Kidney capillary endothelial cell (primary cell): ENCODE measurements at regions not wholly inside any gene's neighbourhood (a gene's known extent, or its start where the extent isn't known, plus 50 kb on each side); places are given as distances from the start of the nearest gene placed in this dataset.
"Not testable (repeated sequence)": the region's sequence is repeated elsewhere in the genome, so short reads cannot be mapped to it uniquely, and the experiment has no call there.

ENCODE experiments used
- DNase-seq: peaks from one replicate; pipeline ENCODE4 v3.0.0-alpha.2; 2018; ENCODE audit warnings: low spot score

- DNase-seq, result not testable (repeated sequence)
These were observed 50.6 kb upstream of the MYL10 start for GRCh38 chr7:101679653-101680173.

- DNase-seq, result no peak
These were observed 51.5 kb upstream of the MYL10 start for GRCh38 chr7:101680406-101681145.

- peak; percentile 59 for DNase-seq
These were observed 52.3 kb upstream of the MYL10 start for GRCh38 chr7:101681170-101682007.

- DNase-seq, result no peak
These were observed 55.9 kb upstream of the MYL10 start for GRCh38 chr7:101684983-101685330.

GRCh38 chr7:101686030-101686429 lies 56.9 kb upstream of the MYL10 start:
- no peak for DNase-seq

GRCh38 chr7:101687081-101687480 lies 58.0 kb upstream of the MYL10 start:
- no peak for DNase-seq

- DNase-seq, result no peak
These were observed 58.7 kb upstream of the MYL10 start for GRCh38 chr7:101687791-101688182.

- DNase-seq, result peak; percentile 49
These were observed 59.2 kb upstream of the MYL10 start for GRCh38 chr7:101688183-101688831.

GRCh38 chr7:101688995-101689907 lies 60.2 kb upstream of the MYL10 start:
- DNase-seq, result no peak

GRCh38 chr7:101690061-101690460 lies 61.0 kb upstream of the MYL10 start:
- no peak for DNase-seq

- no peak for DNase-seq
These were observed 62.8 kb upstream of the MYL10 start for GRCh38 chr7:101691822-101692384.

GRCh38 chr7:101693498-101694091 lies 64.5 kb upstream of the MYL10 start:
- no peak for DNase-seq

GRCh38 chr7:101698964-101699363 lies 69.9 kb upstream of the MYL10 start:
- DNase-seq, result no peak

- DNase-seq, result no peak
These were observed 70.3 kb upstream of the MYL10 start for GRCh38 chr7:101699399-101699798.

GRCh38 chr7:101699881-101700823 lies 71.1 kb upstream of the MYL10 start:
- DNase-seq, result no peak

GRCh38 chr7:101701153-101701794 lies 72.2 kb upstream of the MYL10 start:
- DNase-seq, result no peak

GRCh38 chr7:101702362-101702850 lies 73.3 kb upstream of the MYL10 start:
- no peak for DNase-seq

GRCh38 chr7:101705331-101705730 lies 76.2 kb upstream of the MYL10 start:
- DNase-seq, result no peak

- DNase-seq, result no peak
These were observed 78.5 kb upstream of the MYL10 start for GRCh38 chr7:101707587-101707986.
